LNCaP clone FGC (cell line): ENCODE measurements at regions not wholly inside any gene's neighbourhood (a gene's known extent, or its start where the extent isn't known, plus 50 kb on each side); places are given as distances from the start of the nearest gene placed in this dataset.

Source experiments
- DNase-seq: peaks from one replicate; pipeline ENCODE4 v3.0.0-alpha.2; 2011; ENCODE audit warnings: low read depth
- H3K4me3 ChIP-seq: 2 replicates; pipeline ENCODE4 v1.5.1; 2011; ENCODE audit warnings: mild to moderate bottlenecking, low read depth, low read length, control low read depth
- TF ChIP-seq, protein P1 (sequence below): IDR thresholded peaks from 2 replicates; pipeline ENCODE4 v1.5.1; 2012; ENCODE audit warnings: mild to moderate bottlenecking; ENCODE audit not compliant: control insufficient read depth, insufficient read depth; ENCODE audit errors: extremely low read depth

DNA sequence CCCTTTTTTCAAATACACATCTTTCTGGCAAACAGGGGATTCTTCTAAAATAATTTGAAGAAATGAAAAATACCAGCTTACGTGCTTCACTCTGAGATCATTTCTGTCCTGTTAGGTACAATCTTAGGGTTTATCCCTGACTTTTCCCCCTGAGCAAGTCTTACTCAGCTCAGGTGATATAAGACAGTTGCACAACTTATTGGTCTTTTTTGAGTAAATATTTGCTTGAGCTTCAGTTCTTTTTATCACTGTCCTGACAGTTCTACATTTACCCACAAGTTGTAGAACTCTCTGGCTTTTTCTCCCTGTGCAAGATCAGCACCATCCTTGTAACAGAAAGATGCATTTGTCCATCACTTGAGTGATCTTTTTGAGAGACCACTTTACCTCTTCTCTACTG, 84.9 kb downstream of the MID1IP1 start:
- no peak for DNase-seq
- no peak overlapping the region for H3K4me3 ChIP-seq
- TF ChIP-seq, protein P1, sequence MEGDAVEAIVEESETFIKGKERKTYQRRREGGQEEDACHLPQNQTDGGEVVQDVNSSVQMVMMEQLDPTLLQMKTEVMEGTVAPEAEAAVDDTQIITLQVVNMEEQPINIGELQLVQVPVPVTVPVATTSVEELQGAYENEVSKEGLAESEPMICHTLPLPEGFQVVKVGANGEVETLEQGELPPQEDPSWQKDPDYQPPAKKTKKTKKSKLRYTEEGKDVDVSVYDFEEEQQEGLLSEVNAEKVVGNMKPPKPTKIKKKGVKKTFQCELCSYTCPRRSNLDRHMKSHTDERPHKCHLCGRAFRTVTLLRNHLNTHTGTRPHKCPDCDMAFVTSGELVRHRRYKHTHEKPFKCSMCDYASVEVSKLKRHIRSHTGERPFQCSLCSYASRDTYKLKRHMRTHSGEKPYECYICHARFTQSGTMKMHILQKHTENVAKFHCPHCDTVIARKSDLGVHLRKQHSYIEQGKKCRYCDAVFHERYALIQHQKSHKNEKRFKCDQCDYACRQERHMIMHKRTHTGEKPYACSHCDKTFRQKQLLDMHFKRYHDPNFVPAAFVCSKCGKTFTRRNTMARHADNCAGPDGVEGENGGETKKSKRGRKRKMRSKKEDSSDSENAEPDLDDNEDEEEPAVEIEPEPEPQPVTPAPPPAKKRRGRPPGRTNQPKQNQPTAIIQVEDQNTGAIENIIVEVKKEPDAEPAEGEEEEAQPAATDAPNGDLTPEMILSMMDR = no peak

DNA sequence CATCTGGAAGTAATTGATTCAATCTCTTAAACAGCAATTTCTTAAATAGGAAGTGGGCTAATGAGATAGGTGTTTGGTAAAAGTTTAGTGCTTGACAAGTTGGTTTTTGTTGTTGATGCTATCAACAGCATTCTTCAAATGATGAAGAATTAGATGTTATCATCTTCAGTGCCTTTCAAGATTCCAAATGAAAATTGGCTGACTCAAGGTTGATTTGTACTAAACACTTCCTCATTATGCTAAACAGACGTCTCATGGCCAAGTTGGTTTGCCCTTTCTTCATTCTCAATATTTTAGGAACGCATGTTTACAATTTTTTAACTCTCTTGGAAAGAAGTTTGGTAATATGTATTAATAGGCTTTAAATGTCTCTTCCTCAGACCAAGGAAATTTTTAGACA, 86.0 kb downstream of the MID1IP1 start:
- no peak overlapping the region for H3K4me3 ChIP-seq
- no peak for DNase-seq
- TF ChIP-seq, protein P1 = no peak

DNA sequence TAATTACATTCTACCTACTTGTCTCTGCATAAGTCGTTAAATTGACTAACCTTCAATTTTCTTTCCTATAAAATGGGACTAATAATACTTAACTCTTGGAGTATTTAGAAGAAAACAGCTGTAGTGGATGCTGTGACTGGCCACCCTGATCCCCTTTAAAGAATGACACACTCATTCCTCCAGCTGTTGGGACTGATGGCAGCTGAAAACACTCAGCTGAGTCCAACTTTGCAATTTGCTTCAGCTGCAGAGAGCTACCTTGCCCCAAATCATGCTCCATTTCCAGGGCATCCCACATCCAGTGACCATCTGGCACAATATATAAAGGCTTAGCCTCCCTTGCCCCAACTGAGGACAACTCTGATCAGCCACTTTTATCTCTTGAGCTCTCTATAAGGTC, 89.1 kb downstream of the MID1IP1 start:
- DNase-seq = no peak
- TF ChIP-seq, protein P1 = no peak
- no peak overlapping the region for H3K4me3 ChIP-seq

DNA sequence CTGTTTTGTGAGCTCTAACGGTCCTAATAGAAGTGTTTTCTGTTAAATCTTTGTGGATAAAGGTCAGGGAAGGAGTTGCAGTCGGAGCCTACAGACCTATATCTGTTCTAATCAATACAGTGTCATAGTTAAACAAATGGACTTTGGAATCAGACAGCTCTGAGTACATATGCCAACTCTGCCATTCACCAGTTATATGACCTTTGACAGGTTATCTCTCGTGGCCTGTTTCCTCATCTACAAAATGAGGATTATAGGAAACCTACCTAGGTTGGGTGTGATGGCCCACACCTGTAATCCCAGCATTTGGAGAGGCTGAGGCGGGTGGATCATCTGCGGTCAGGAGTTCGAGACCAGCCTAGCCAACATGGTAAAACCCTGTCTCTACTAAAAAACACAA, 89.7 kb downstream of the MID1IP1 start:
- TF ChIP-seq, protein P1 = no peak
- no peak for DNase-seq
- H3K4me3 ChIP-seq = no peak overlapping the region

DNA sequence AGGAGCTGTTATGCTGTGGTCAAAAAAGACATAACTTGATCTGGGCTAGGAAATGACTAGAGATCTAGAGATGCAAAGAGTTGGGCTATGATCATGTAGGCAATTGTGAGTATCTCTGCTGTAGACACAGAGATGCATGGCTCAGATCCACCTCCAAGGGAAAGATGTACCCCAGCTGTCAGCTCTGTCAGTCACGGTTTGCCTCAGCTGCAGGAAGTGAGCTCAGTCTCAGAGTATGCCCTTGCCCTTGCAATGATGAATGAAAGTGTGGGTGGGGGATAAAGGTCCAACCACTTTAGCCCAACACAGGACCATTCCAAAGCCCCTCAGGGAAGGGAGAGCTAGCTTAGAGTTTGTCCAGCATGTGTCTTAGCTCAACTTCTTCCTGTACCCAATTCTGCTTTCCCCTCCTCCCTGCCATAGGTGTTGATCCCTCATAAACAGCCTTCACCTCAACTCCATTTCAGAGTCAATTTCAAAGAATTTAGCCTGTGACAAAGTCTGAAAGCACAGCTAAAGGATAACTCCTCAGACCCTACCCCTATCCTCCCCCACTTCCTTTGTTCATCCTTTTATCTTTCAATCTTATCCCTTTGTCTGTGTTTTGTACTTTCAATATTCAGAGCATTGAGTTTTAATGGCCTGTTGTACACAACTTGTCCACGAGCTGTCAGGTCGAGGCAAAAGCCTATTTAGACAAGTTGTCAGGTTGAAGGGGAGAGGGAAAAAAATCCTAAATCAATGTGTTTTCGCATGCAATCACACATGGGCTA, 90.6 kb downstream of the MID1IP1 start:
- TF ChIP-seq, protein P1 = no peak
- no peak overlapping the region for H3K4me3 ChIP-seq
- no peak for DNase-seq

DNA sequence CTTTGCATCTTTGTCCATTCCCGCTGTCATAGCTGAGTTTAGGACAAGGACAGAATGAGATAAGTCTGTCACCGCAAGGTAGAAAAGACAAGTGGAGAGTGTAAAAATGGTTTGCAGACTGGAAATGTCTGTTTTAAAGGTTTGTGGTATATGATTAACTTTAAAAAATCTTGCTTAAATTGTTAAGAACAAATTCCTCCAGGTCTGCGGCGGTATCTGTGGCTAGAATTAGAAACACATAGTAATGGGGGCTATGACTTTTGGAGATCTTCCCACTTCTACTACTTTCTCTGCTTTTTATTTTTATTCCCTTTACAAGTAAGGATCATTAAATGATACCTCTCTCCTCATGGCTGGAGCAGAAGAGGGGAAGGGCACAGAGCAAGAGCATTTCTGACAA, 92.2 kb downstream of the MID1IP1 start:
- DNase-seq = no peak
- TF ChIP-seq, protein P1 = no peak
- no peak overlapping the region for H3K4me3 ChIP-seq

DNA sequence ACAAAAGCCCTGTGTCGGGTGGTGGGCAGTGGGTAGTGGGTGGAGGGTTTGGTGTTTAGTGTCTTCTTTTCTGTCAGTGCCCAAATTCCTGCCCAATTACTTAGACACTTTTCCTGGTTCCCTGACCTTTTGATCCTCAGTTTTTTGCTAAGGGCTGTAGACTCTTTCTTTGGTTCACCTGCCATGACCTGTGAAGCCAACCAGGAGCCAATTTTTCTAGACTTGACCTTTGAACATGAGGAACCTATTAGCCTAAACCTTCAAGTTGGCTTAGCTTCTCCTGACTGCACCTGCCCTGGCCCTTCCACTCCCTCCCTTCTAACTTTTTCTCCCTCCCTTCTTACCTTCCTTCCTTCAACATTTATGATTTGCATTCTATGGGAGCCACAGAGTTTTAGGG, 94.5 kb downstream of the MID1IP1 start:
- DNase-seq = no peak
- no peak overlapping the region for H3K4me3 ChIP-seq

More for the DNA sequence above, 94.5 kb downstream of the MID1IP1 start:
- TF ChIP-seq, protein P1 = no peak
